ENCODE measurements at regions not wholly inside any gene's neighbourhood (a gene's known extent, or its start where the extent isn't known, plus 50 kb on each side); places are given as distances from the start of the nearest gene placed in this dataset.

GRCh38 chr17:77726549-77727006 is 231.9 kb upstream of the TNRC6C start:
- Histone ChIP-seq H3K4me1 (ENCODE audit: control insufficient read depth in 1 of 2, insufficient read depth in 2 of 2, low read length in 2 of 2) (no peaks in the 10 kb centered on the region), H3K9me3 (ENCODE audit: control insufficient read depth, low read length) (no peaks in the 10 kb centered on the region), H3K36me3 (ENCODE audit: control insufficient read depth in 1 of 2, insufficient read depth in 2 of 2, low read length in 1 of 2) (no peaks in the 10 kb centered on the region), H3K27ac (ENCODE audit: low read depth in 1 of 2, low read length in 2 of 2) (no peak overlapping the region), H3K27me3 (ENCODE audit: control insufficient read depth in 1 of 2, insufficient read depth in 2 of 2, low read length in 1 of 2) (no peaks in the 10 kb centered on the region), H3K4me3 (ENCODE audit: low read length in 2 of 2) (no peak overlapping the region)
- WGBS, 2 donors: 87 to 91% methylated on average over 4 of the region's 4 CpGs
- ATAC-seq (ENCODE audit: low FRiP score) (no peak), DNase-seq (peak in 1 of 2 donors; percentile 59)
- intact Hi-C loops (cut with DNase I): no loop called here

DNA sequence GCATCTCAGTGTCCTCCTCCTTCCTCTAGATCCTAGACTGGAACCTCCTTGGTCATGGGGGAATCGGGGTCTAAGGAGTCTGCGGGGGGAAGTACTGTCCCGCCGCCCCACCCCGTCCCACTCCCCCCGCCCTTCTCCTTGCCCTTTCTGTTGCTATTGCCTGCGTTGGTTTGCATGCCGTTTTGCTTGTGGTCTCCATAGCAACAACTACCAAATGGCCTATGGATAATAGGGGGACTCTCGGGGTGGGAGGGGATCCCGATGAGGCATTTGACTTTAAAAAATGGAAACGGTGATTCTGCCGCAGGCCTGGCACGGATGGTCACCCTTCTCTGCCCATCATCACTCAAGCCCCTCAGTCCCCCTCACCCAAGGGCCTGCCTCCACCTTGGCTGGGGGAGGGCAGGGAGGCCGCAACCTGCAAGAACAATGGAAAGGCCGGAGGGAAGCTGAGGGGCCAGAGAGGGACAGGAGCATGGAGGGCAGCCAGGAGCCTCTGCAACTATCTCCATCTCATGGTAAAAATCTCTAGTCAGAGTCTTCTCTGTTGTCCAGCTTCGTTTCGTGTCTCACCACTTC is 231.4 kb upstream of the TNRC6C start:
- intact Hi-C loops (cut with DNase I): no loop called here
- no peak overlapping the region for H3K27ac ChIP-seq (ENCODE audit: low read depth in 1 of 2, low read length in 2 of 2)
- no peaks in the 10 kb centered on the region for H3K27me3 ChIP-seq (ENCODE audit: control insufficient read depth in 1 of 2, insufficient read depth in 2 of 2, low read length in 1 of 2)
- WGBS, 2 donors: 90% methylated on average over 17 of the region's 17 CpGs
- no peak for ATAC-seq (ENCODE audit: low FRiP score)
- H3K36me3 ChIP-seq (ENCODE audit: control insufficient read depth in 1 of 2, insufficient read depth in 2 of 2, low read length in 1 of 2): no peaks in the 10 kb centered on the region
- no peak overlapping the region for H3K4me3 ChIP-seq (ENCODE audit: low read length in 2 of 2)
- H3K4me1 ChIP-seq (ENCODE audit: control insufficient read depth in 1 of 2, insufficient read depth in 2 of 2, low read length in 2 of 2): no peaks in the 10 kb centered on the region
- no peaks in the 10 kb centered on the region for H3K9me3 ChIP-seq (ENCODE audit: control insufficient read depth, low read length)
- peak in 1 of 2 donors; percentile 70 for DNase-seq

DNA sequence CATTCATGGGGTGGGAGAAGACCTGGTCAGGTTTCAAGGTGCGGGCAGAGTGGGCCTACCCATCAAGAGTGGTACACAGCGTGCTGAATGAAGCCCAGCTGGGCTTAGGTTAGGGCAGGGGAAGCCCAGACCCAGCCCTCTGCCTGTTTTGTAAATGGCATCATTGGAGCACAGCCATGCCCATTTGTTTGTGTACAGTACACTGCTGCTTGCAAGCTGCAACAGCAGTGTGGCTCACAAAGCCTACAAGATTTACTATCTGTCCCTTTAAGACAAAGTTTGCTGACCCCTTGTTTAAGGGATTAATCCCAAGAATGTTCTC is 230.1 kb upstream of the TNRC6C start:
- no peak overlapping the region for H3K27ac ChIP-seq (ENCODE audit: low read depth in 1 of 2, low read length in 2 of 2)
- intact Hi-C loops (cut with DNase I): no loop called here
- H3K9me3 ChIP-seq (ENCODE audit: control insufficient read depth, low read length): no peaks in the 10 kb centered on the region
- DNase-seq (no peak), ATAC-seq (ENCODE audit: low FRiP score) (no peak)
- no peak overlapping the region for H3K4me3 ChIP-seq (ENCODE audit: low read length in 2 of 2)
- H3K27me3 ChIP-seq (ENCODE audit: control insufficient read depth in 1 of 2, insufficient read depth in 2 of 2, low read length in 1 of 2): no peaks in the 10 kb centered on the region
- H3K36me3 ChIP-seq (ENCODE audit: control insufficient read depth in 1 of 2, insufficient read depth in 2 of 2, low read length in 1 of 2): no peaks in the 10 kb centered on the region
- whole genome bisulfite sequencing, 2 donors: 92 to 94% methylated on average over 2 of the region's 2 CpGs
- no peaks in the 10 kb centered on the region for H3K4me1 ChIP-seq (ENCODE audit: control insufficient read depth in 1 of 2, insufficient read depth in 2 of 2, low read length in 2 of 2)

GRCh38 chr17:77728871-77729270 is 229.6 kb upstream of the TNRC6C start:
- intact Hi-C loops (cut with DNase I): no loop called here
- H3K27ac ChIP-seq (ENCODE audit: low read depth in 1 of 2, low read length in 2 of 2): no peak overlapping the region
- H3K4me1 ChIP-seq (ENCODE audit: control insufficient read depth in 1 of 2, insufficient read depth in 2 of 2, low read length in 2 of 2): no peaks in the 10 kb centered on the region
- no peaks in the 10 kb centered on the region for H3K36me3 ChIP-seq (ENCODE audit: control insufficient read depth in 1 of 2, insufficient read depth in 2 of 2, low read length in 1 of 2)
- 89% methylated on average over 7 of the region's 7 CpGs for WGBS, 2 donors
- no peaks in the 10 kb centered on the region for H3K9me3 ChIP-seq (ENCODE audit: control insufficient read depth, low read length)
- no peak overlapping the region for H3K4me3 ChIP-seq (ENCODE audit: low read length in 2 of 2)
- ATAC-seq (ENCODE audit: low FRiP score) (no peak), DNase-seq (no peak)
- no peaks in the 10 kb centered on the region for H3K27me3 ChIP-seq (ENCODE audit: control insufficient read depth in 1 of 2, insufficient read depth in 2 of 2, low read length in 1 of 2)

DNA sequence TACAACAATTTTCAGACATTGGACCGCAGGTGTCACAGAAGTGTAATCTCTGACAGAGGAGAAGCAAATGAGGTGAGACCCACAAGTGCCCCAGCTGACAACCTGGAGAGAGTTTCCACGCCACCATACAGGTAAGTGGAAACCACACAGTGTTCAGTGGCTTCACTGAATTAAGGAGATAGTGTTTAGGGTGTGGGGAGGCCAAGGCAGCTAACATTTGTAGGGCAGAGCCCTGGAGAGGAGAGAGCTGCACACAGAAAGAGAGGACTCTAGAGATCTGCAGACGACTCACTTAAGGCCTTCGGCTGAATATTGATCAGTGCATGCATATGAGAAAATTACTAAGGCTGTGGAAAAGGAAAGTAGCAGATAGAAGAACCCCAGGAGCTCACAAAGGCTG is 228.9 kb upstream of the TNRC6C start:
- no peaks in the 10 kb centered on the region for H3K27me3 ChIP-seq (ENCODE audit: control insufficient read depth in 1 of 2, insufficient read depth in 2 of 2, low read length in 1 of 2)
- no peak for DNase-seq
- intact Hi-C loops (cut with DNase I): no loop called here
- H3K9me3 ChIP-seq (ENCODE audit: control insufficient read depth, low read length): no peaks in the 10 kb centered on the region
- no peaks in the 10 kb centered on the region for H3K4me1 ChIP-seq (ENCODE audit: control insufficient read depth in 1 of 2, insufficient read depth in 2 of 2, low read length in 2 of 2)
- no peaks in the 10 kb centered on the region for H3K36me3 ChIP-seq (ENCODE audit: control insufficient read depth in 1 of 2, insufficient read depth in 2 of 2, low read length in 1 of 2)
- ATAC-seq (ENCODE audit: low FRiP score): no peak
- H3K4me3 ChIP-seq (ENCODE audit: low read length in 2 of 2): no peak overlapping the region
- no peak overlapping the region for H3K27ac ChIP-seq (ENCODE audit: low read depth in 1 of 2, low read length in 2 of 2)
- 95 to 96% methylated on average over 4 of the region's 4 CpGs for WGBS, 2 donors

GRCh38 chr17:77730376-77730775 is 228.1 kb upstream of the TNRC6C start:
- no peaks in the 10 kb centered on the region for H3K36me3 ChIP-seq (ENCODE audit: control insufficient read depth in 1 of 2, insufficient read depth in 2 of 2, low read length in 1 of 2)
- intact Hi-C loops (cut with DNase I): loop anchor here (5.0 to 10.0 kb wide), 2 partner anchors 38 to 186 kb away; no protein-coding TSS in a partner anchor
- H3K27me3 ChIP-seq (ENCODE audit: control insufficient read depth in 1 of 2, insufficient read depth in 2 of 2, low read length in 1 of 2): no peaks in the 10 kb centered on the region
- H3K27ac ChIP-seq (ENCODE audit: low read depth in 1 of 2, low read length in 2 of 2): no peak overlapping the region
- ATAC-seq (ENCODE audit: low FRiP score): no peak
- H3K4me1 ChIP-seq (ENCODE audit: control insufficient read depth in 1 of 2, insufficient read depth in 2 of 2, low read length in 2 of 2): no peaks in the 10 kb centered on the region
- no peaks in the 10 kb centered on the region for H3K9me3 ChIP-seq (ENCODE audit: control insufficient read depth, low read length)
- no peak overlapping the region for H3K4me3 ChIP-seq (ENCODE audit: low read length in 2 of 2)
- no peak for DNase-seq

DNA sequence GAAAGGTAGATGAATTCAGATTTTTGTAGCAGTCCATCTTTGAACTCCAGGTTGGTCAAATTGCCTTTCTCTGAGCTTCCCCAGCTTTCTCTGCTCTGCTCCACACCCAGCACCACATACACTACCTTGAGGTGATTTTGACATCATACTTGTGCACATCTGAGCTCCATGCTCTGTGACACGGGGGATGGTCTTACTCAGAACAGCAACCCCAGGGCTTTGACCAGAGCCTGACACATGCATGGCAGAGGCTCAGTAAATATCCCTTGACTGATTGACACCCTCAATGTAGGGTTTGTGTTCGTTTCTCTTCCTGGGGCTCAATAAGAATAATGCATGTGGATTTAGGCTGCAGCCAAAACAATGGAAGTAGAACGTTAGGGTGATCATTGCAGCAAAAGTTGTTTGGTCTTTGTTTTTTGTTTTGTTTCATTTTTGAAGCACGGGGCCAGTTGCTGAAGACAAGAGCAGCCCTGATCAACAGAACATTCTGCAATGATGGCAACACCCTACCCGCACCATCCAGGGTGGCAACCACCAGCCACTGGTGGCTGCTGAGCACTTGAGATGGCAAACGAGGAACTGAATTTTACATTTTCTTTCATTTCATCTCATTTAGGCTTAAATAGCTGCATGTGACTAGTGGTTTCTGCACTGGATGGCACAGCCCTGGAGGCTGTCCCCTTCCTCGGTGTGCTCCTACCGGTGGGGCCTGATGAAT is 224.8 kb upstream of the TNRC6C start:
- no peak overlapping the region for H3K4me3 ChIP-seq (ENCODE audit: low read length in 2 of 2)
- DNase-seq (no peak), ATAC-seq (ENCODE audit: low FRiP score) (no peak)
- H3K27ac ChIP-seq (ENCODE audit: low read depth in 1 of 2, low read length in 2 of 2): peak overlapping the region in 1 of 2 donors; percentile 20
- no peaks in the 10 kb centered on the region for H3K27me3 ChIP-seq (ENCODE audit: control insufficient read depth in 1 of 2, insufficient read depth in 2 of 2, low read length in 1 of 2)
- WGBS, 2 donors: 39 to 40% methylated on average over 8 of the region's 8 CpGs
- no peaks in the 10 kb centered on the region for H3K9me3 ChIP-seq (ENCODE audit: control insufficient read depth, low read length)
- H3K4me1 ChIP-seq (ENCODE audit: control insufficient read depth in 1 of 2, insufficient read depth in 2 of 2, low read length in 2 of 2): no peaks in the 10 kb centered on the region
- intact Hi-C loops (cut with DNase I): loop anchor here (2.0 to 10.0 kb wide), 3 partner anchors 41 to 191 kb away; no protein-coding TSS in a partner anchor
- H3K36me3 ChIP-seq (ENCODE audit: control insufficient read depth in 1 of 2, insufficient read depth in 2 of 2, low read length in 1 of 2): no peaks in the 10 kb centered on the region

- no peak overlapping the region for H3K4me3 ChIP-seq (ENCODE audit: low read length in 2 of 2)
- WGBS, 2 donors: 3 to 5% methylated on average over 19 of the region's 19 CpGs
- intact Hi-C loops (cut with DNase I): loop anchor here (2.0 to 10.0 kb wide), 6 partner anchors 42 to 192 kb away; no protein-coding TSS in a partner anchor
- no peaks in the 10 kb centered on the region for H3K27me3 ChIP-seq (ENCODE audit: control insufficient read depth in 1 of 2, insufficient read depth in 2 of 2, low read length in 1 of 2)
- no peaks in the 10 kb centered on the region for H3K4me1 ChIP-seq (ENCODE audit: control insufficient read depth in 1 of 2, insufficient read depth in 2 of 2, low read length in 2 of 2)
- DNase-seq (peak; percentile 95 to 96), ATAC-seq (ENCODE audit: low FRiP score) (peak; percentile 84)
- peak overlapping the region in 1 of 2 donors; percentile 83 for H3K27ac ChIP-seq (ENCODE audit: low read depth in 1 of 2, low read length in 2 of 2)
- no peaks in the 10 kb centered on the region for H3K36me3 ChIP-seq (ENCODE audit: control insufficient read depth in 1 of 2, insufficient read depth in 2 of 2, low read length in 1 of 2)
- H3K9me3 ChIP-seq (ENCODE audit: control insufficient read depth, low read length): no peaks in the 10 kb centered on the region
These were observed 224.0 kb upstream of the TNRC6C start for GRCh38 chr17:77734371-77735080.
